ENCODE measurements at regions not wholly inside any gene's neighbourhood (a gene's known extent, or its start where the extent isn't known, plus 50 kb on each side); places are given as distances from the start of the nearest gene placed in this dataset.

DNA sequence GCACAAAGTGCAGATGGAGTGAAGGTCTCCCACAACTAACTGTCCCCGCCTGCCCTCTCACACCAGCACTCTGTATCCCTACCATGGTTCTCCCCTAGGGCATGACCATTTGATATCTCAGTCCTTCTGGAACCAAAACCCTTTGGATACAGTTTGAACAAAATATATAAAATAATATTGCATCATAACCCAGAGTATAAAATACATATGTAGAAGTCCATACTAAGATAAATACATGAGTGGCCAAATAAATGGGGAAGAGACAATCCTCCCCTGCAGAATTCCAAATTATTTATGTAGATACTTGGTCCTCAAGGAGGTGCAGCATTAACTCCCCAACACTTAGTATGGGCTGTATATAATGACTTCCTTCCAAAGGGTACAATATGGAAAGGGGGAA is 207.4 kb downstream of the RRAGC start:
- no peak for DNase-seq (ENCODE audit: low read depth, low spot score)
- no peak overlapping the region for H2AFZ ChIP-seq (ENCODE audit: low read depth, low read length)
- H3K9ac ChIP-seq (replicated peaks; ENCODE audit: extremely low read depth, insufficient read depth, low read length) = no peak overlapping the region
- H3K4me3 ChIP-seq (replicated peaks in 1 of 3; ENCODE audit: insufficient read depth in 1 of 3, low read depth in 1 of 3, low read length in 3 of 3) = no peak overlapping the region
- no peaks in the 10 kb centered on the region for H4K20me1 ChIP-seq (replicated peaks; ENCODE audit: control insufficient read depth, extremely low read depth, insufficient read depth, low read length)
- dilution Hi-C loops (cut with MboI; ENCODE audit: extremely low pct_ligation_motif_present, low sequenced_read_pairs) (no loop called here), intact Hi-C loops (cut with micrococcal nuclease) (no loop called here)
- POLR2A ChIA-PET = no interaction called here
- no peak overlapping the region for H3K27ac ChIP-seq (ENCODE audit: insufficient read depth, low read depth, low read length)
- no peaks in the 10 kb centered on the region for H3K36me3 ChIP-seq (ENCODE audit: control insufficient read depth in 2 of 2, extremely low read depth in 1 of 2, insufficient read depth in 2 of 2, low read length in 2 of 2)
- CTCF ChIA-PET = no interaction called here
- BruUV-seq (replicated peaks) = no TSS peak
- no peaks in the 10 kb centered on the region for H3K9me1 ChIP-seq (replicated peaks; ENCODE audit: control insufficient read depth, extremely low read depth, insufficient read depth, low read length)
- no peaks in the 10 kb centered on the region for H3K79me2 ChIP-seq (ENCODE audit: control insufficient read depth, insufficient read depth, low read length)
- no peak for FAIRE-seq
- H3K27me3 ChIP-seq (ENCODE audit: control insufficient read depth in 2 of 2, insufficient read depth in 2 of 2, low read length in 2 of 2) = peaks cover 0 to 2% of the 10 kb centered on the region in 2 experiments
- no peak for TF ChIP-seq POLR2A (IDR thresholded peaks at IDR 0.05; ENCODE audit: low read depth, low read length)
- no peak for TF ChIP-seq GATA2 (IDR thresholded peaks at IDR 0.05; ENCODE audit: insufficient read depth, insufficient read length, low read depth, low read length)
- H3K4me1 ChIP-seq (ENCODE audit: control insufficient read depth, extremely low read depth, insufficient read depth, low read length) = no peaks in the 10 kb centered on the region
- H3K9me3 ChIP-seq (replicated peaks; ENCODE audit: control insufficient read depth, insufficient read depth, low read length) = no peaks in the 10 kb centered on the region
- no peak overlapping the region for H3K4me2 ChIP-seq (ENCODE audit: insufficient read depth, low read length)

DNA sequence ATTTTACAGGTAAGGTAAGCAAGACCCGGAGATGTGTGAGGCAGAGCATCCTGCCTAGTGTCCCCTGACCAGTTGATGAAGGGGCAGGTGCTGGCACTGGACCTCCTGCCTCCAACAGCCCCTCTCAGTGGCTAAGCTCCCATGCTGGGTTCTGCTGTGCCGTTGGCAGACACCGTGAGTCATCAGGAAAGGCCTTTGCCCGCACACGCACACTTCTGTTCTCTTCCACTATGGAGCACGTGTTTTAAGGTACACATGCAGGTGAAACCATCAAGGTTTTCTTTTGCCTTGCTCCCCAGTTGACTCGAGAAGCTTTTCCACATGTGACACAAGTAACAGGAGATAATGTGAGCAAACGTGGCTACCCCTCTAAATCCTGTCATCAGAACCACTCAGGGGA is 207.9 kb downstream of the RRAGC start:
- no peaks in the 10 kb centered on the region for H3K36me3 ChIP-seq (ENCODE audit: control insufficient read depth in 2 of 2, extremely low read depth in 1 of 2, insufficient read depth in 2 of 2, low read length in 2 of 2)
- TF ChIP-seq POLR2A (IDR thresholded peaks at IDR 0.05; ENCODE audit: low read depth, low read length) = no peak
- TF ChIP-seq EZH2 (IDR thresholded peaks at IDR 0.05; ENCODE audit: borderline replicate concordance, low read depth, low read length, severe bottlenecking) = no peak
- TF ChIP-seq MYC (IDR thresholded peaks at IDR 0.05; ENCODE audit: low read depth, low read length) = no peak
- TF ChIP-seq FOS (IDR thresholded peaks at IDR 0.05; ENCODE audit: borderline replicate concordance, insufficient read depth, low read length) = no peak
- TF ChIP-seq, protein P1, sequence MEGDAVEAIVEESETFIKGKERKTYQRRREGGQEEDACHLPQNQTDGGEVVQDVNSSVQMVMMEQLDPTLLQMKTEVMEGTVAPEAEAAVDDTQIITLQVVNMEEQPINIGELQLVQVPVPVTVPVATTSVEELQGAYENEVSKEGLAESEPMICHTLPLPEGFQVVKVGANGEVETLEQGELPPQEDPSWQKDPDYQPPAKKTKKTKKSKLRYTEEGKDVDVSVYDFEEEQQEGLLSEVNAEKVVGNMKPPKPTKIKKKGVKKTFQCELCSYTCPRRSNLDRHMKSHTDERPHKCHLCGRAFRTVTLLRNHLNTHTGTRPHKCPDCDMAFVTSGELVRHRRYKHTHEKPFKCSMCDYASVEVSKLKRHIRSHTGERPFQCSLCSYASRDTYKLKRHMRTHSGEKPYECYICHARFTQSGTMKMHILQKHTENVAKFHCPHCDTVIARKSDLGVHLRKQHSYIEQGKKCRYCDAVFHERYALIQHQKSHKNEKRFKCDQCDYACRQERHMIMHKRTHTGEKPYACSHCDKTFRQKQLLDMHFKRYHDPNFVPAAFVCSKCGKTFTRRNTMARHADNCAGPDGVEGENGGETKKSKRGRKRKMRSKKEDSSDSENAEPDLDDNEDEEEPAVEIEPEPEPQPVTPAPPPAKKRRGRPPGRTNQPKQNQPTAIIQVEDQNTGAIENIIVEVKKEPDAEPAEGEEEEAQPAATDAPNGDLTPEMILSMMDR (IDR thresholded peaks at IDR 0.05; ENCODE audit: extremely low read depth in 1 of 2, insufficient read depth in 1 of 2, low read depth in 1 of 2, low read length in 2 of 2) = no peak
- no peak for TF ChIP-seq JUN (IDR thresholded peaks at IDR 0.05; ENCODE audit: borderline replicate concordance, insufficient read depth, insufficient read length, low read depth)
- no peak for TF ChIP-seq GATA2 (IDR thresholded peaks at IDR 0.05; ENCODE audit: insufficient read depth, insufficient read length, low read depth, low read length)
- TF ChIP-seq POLR2AphosphoS5 (IDR thresholded peaks at IDR 0.05; ENCODE audit: insufficient read depth, low read depth, low read length) = no peak
- no peak for TF ChIP-seq MAX (IDR thresholded peaks at IDR 0.05; ENCODE audit: insufficient read depth, insufficient read length)
- no peak overlapping the region for H2AFZ ChIP-seq (ENCODE audit: low read depth, low read length)
- H3K4me3 ChIP-seq (replicated peaks in 1 of 3; ENCODE audit: insufficient read depth in 1 of 3, low read depth in 1 of 3, low read length in 3 of 3) = no peak overlapping the region
- intact Hi-C loops (cut with micrococcal nuclease) (no loop called here), dilution Hi-C loops (cut with MboI; ENCODE audit: extremely low pct_ligation_motif_present, low sequenced_read_pairs) (no loop called here)
- ChIA-PET POLR2A (no interaction called here), CTCF (no interaction called here)
- H3K27me3 ChIP-seq (ENCODE audit: control insufficient read depth in 2 of 2, insufficient read depth in 2 of 2, low read length in 2 of 2) = peaks cover 0 to 2% of the 10 kb centered on the region in 2 experiments
- no peaks in the 10 kb centered on the region for H4K20me1 ChIP-seq (replicated peaks; ENCODE audit: control insufficient read depth, extremely low read depth, insufficient read depth, low read length)
- no TSS peak for BruUV-seq (replicated peaks)
- no peak for DNase-seq (ENCODE audit: low read depth, low spot score)
- no peaks in the 10 kb centered on the region for H3K79me2 ChIP-seq (ENCODE audit: control insufficient read depth, insufficient read depth, low read length)
- H3K9ac ChIP-seq (replicated peaks; ENCODE audit: extremely low read depth, insufficient read depth, low read length) = no peak overlapping the region
- H3K9me3 ChIP-seq (replicated peaks; ENCODE audit: control insufficient read depth, insufficient read depth, low read length) = no peaks in the 10 kb centered on the region
- no peak overlapping the region for H3K4me2 ChIP-seq (ENCODE audit: insufficient read depth, low read length)
- H3K27ac ChIP-seq (ENCODE audit: insufficient read depth, low read depth, low read length) = no peak overlapping the region
- H3K4me1 ChIP-seq (ENCODE audit: control insufficient read depth, extremely low read depth, insufficient read depth, low read length) = no peaks in the 10 kb centered on the region
- FAIRE-seq = no peak
- no peaks in the 10 kb centered on the region for H3K9me1 ChIP-seq (replicated peaks; ENCODE audit: control insufficient read depth, extremely low read depth, insufficient read depth, low read length)
